ENCODE measurements at regions not wholly inside any gene's neighbourhood (a gene's known extent, or its start where the extent isn't known, plus 50 kb on each side); places are given as distances from the start of the nearest gene placed in this dataset.

- Mint-ChIP-seq H3K27ac (ENCODE audit: unreplicated experiment) (no peak overlapping the region), H3K27me3 (ENCODE audit: unreplicated experiment) (peaks cover 12% of the 10 kb centered on the region), H3K4me1 (ENCODE audit: unreplicated experiment) (peaks cover 22% of the 10 kb centered on the region), H3K36me3 (ENCODE audit: unreplicated experiment) (no peaks in the 10 kb centered on the region), H3K4me3 (ENCODE audit: unreplicated experiment) (peak overlapping the region; percentile 68), H3K9me3 (ENCODE audit: unreplicated experiment) (no peaks in the 10 kb centered on the region)
- no peak for TF ChIP-seq CTCF (IDR thresholded peaks at IDR 0.05)
- DNase-seq (ENCODE audit: extremely low spot score, unreplicated experiment) = peak; percentile 83
Measured at GRCh38 chr6:166008441-166009369, 158.9 kb downstream of the TBXT start.

GRCh38 chr6:166007349-166008263, 160.0 kb downstream of the TBXT start:
- Mint-ChIP-seq H3K4me3 (ENCODE audit: unreplicated experiment) (peak overlapping the region; percentile 68), H3K27me3 (ENCODE audit: unreplicated experiment) (peaks cover 12% of the 10 kb centered on the region), H3K9me3 (ENCODE audit: unreplicated experiment) (no peaks in the 10 kb centered on the region), H3K27ac (ENCODE audit: unreplicated experiment) (no peak overlapping the region), H3K4me1 (ENCODE audit: unreplicated experiment) (peaks cover 22% of the 10 kb centered on the region), H3K36me3 (ENCODE audit: unreplicated experiment) (no peaks in the 10 kb centered on the region)
- TF ChIP-seq CTCF (IDR thresholded peaks at IDR 0.05) = no peak
- no peak for DNase-seq (ENCODE audit: extremely low spot score, unreplicated experiment)

GRCh38 chr6:166006900-166007301, 160.8 kb downstream of the TBXT start:
- Mint-ChIP-seq H3K4me1 (ENCODE audit: unreplicated experiment) (peaks cover 22% of the 10 kb centered on the region), H3K4me3 (ENCODE audit: unreplicated experiment) (no peak overlapping the region), H3K9me3 (ENCODE audit: unreplicated experiment) (no peaks in the 10 kb centered on the region), H3K36me3 (ENCODE audit: unreplicated experiment) (no peaks in the 10 kb centered on the region), H3K27me3 (ENCODE audit: unreplicated experiment) (peaks cover 11% of the 10 kb centered on the region), H3K27ac (ENCODE audit: unreplicated experiment) (no peak overlapping the region)
- DNase-seq (ENCODE audit: extremely low spot score, unreplicated experiment) = no peak
- TF ChIP-seq CTCF (IDR thresholded peaks at IDR 0.05) = no peak

GRCh38 chr6:166005944-166006899, 161.4 kb downstream of the TBXT start:
- no peak for TF ChIP-seq CTCF (IDR thresholded peaks at IDR 0.05)
- H3K27ac Mint-ChIP-seq (ENCODE audit: unreplicated experiment) = peak overlapping the region; percentile 18
- no peak for DNase-seq (ENCODE audit: extremely low spot score, unreplicated experiment)
- H3K27me3 Mint-ChIP-seq (ENCODE audit: unreplicated experiment) = peaks cover 7% of the 10 kb centered on the region
- H3K9me3 Mint-ChIP-seq (ENCODE audit: unreplicated experiment) = no peaks in the 10 kb centered on the region
- H3K4me1 Mint-ChIP-seq (ENCODE audit: unreplicated experiment) = peaks cover 22% of the 10 kb centered on the region
- no peaks in the 10 kb centered on the region for H3K36me3 Mint-ChIP-seq (ENCODE audit: unreplicated experiment)
- H3K4me3 Mint-ChIP-seq (ENCODE audit: unreplicated experiment) = peak overlapping the region; percentile 62

Data from osteocyte (in vitro differentiated cells).